ENCODE measurements at regions not wholly inside any gene's neighbourhood (a gene's known extent, or its start where the extent isn't known, plus 50 kb on each side); places are given as distances from the start of the nearest gene placed in this dataset.

DNA sequence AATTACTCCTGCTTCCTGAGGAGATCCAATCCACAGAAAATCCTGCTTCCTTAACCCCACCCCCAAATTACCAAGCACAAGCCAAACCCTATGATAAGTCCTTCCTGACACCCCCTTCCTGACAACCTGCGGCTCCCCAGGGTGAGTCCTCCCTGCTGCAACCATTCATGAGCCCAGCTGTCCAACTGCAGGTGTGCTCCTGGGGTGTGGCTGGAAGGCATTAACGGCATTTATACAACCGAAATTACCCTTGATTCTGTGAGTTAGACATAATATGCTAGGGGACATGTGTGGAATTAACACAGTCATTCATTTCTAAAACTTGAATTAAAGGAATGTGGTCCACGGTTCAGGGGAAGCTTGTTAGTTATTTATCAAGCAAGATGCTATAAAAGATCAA lies 119.0 kb upstream of the ALKAL2 start:
- no peak for DNase-seq (ENCODE audit: low read depth)
- no peak overlapping the region for H3K4me3 ChIP-seq (ENCODE audit: low read depth, low read length)
- TF ChIP-seq, protein P1, sequence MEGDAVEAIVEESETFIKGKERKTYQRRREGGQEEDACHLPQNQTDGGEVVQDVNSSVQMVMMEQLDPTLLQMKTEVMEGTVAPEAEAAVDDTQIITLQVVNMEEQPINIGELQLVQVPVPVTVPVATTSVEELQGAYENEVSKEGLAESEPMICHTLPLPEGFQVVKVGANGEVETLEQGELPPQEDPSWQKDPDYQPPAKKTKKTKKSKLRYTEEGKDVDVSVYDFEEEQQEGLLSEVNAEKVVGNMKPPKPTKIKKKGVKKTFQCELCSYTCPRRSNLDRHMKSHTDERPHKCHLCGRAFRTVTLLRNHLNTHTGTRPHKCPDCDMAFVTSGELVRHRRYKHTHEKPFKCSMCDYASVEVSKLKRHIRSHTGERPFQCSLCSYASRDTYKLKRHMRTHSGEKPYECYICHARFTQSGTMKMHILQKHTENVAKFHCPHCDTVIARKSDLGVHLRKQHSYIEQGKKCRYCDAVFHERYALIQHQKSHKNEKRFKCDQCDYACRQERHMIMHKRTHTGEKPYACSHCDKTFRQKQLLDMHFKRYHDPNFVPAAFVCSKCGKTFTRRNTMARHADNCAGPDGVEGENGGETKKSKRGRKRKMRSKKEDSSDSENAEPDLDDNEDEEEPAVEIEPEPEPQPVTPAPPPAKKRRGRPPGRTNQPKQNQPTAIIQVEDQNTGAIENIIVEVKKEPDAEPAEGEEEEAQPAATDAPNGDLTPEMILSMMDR (IDR thresholded peaks at IDR 0.05; ENCODE audit: insufficient read depth, low read depth, low read length) = no peak

DNA sequence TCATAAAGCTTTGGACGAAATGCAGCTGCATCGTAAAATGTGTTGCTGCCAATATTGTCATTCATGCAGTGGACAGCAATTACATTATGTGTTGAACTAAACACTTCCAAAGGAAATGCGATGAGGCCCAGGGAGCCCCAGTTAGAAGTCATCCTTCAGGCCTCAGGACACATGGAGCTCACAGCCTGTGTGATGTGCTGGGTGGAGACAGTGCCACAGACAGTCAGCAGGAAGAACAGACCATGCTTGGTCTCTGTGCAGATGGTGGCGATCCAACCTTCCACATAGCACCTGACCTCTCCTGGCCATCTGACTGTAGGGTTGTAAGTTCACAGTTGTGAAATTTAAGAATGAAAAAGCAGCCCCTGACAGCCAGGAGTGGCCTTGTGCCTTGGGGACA lies 118.3 kb upstream of the ALKAL2 start:
- H3K4me3 ChIP-seq (ENCODE audit: low read depth, low read length) = no peak overlapping the region
- no peak for DNase-seq (ENCODE audit: low read depth)
- TF ChIP-seq, protein P1 (IDR thresholded peaks at IDR 0.05; ENCODE audit: insufficient read depth, low read depth, low read length) = no peak

DNA sequence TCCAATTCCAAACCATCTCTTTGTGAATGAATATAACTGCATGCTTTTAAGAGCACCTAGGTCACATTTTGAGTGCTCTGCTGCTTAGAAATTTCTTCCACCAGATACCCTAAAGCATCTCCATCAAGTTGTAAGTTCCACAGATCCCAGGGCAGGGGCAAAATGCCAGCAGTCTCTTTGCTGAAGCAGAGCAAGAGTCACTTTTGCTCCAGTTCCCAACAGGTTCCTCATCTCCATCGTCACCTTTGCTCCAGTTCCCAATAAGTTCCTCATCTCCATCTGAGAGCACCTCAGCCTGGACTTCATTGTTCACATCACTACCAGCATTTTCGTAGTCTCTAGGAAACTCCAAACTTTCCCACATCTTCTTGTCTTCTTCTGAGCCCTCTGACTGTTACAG lies 116.7 kb upstream of the ALKAL2 start:
- TF ChIP-seq, protein P1 (IDR thresholded peaks at IDR 0.05; ENCODE audit: insufficient read depth, low read depth, low read length) = no peak
- DNase-seq (ENCODE audit: low read depth) = no peak
- no peak overlapping the region for H3K4me3 ChIP-seq (ENCODE audit: low read depth, low read length)

DNA sequence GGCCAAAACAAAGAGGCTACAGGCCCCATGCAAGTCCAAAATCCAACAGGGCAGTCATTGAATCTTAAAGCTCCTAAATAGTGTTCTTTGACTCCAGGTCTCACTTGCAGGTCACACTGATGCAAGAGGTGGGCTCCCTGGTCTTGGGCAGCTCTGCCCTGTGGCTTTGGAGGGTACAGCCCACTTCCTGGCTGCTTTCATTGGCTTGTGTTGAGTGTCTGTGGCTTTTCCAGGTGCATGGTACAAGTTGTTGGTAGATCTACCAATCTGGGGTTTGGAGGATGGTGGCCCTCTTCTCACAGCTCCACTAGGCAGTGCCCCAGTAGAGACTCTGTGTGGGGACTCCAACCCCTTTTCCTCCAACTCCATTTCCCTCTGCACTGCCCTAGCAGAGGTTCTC lies 115.8 kb upstream of the ALKAL2 start:
- no peak for DNase-seq (ENCODE audit: low read depth)
- H3K4me3 ChIP-seq (ENCODE audit: low read depth, low read length) = no peak overlapping the region
- TF ChIP-seq, protein P1 (IDR thresholded peaks at IDR 0.05; ENCODE audit: insufficient read depth, low read depth, low read length) = no peak

DNA sequence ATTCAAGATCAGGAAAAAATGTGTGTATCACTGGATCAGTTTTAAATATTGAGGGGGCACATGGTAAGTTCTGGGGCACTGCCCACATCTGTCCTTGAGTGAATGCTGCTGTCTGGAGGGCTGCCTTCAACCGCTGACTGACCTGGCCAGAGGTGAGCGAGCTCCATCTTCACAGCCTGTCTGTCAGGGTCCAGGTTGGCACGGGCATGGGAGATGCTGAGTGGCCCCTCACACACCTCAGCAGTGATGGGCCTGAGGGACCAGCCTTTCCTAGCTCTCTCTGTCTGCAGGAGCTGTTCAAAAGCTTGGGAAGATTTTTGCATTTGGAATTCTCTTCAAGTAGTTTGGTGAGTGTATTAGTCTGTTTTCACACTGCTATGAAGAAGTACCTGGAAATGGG lies 114.8 kb upstream of the ALKAL2 start:
- no peak for DNase-seq (ENCODE audit: low read depth)
- H3K4me3 ChIP-seq (ENCODE audit: low read depth, low read length) = no peak overlapping the region
- TF ChIP-seq, protein P1 (IDR thresholded peaks at IDR 0.05; ENCODE audit: insufficient read depth, low read depth, low read length) = no peak

DNA sequence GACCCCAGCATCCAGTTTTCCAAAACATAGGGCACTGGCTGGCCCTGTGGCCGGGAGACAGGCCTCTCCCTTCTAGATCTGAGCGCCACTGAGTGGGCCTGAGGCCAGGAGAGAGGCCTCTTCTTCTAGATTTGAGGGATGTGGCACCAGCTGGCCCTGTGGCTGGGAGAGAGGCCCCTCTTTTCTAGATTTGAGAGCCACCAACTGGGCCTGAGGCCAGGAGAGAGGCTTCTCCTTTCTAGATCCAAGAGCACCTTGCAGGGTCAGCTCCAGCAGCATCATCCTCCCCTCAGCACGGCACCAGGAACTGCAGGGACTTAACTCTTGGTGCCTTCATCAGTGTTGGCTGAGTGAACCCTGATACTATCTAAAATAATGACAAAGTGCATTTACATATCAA lies 114.3 kb upstream of the ALKAL2 start:
- H3K4me3 ChIP-seq (ENCODE audit: low read depth, low read length) = no peak overlapping the region
- no peak for DNase-seq (ENCODE audit: low read depth)
- TF ChIP-seq, protein P1 (IDR thresholded peaks at IDR 0.05; ENCODE audit: insufficient read depth, low read depth, low read length) = no peak

DNA sequence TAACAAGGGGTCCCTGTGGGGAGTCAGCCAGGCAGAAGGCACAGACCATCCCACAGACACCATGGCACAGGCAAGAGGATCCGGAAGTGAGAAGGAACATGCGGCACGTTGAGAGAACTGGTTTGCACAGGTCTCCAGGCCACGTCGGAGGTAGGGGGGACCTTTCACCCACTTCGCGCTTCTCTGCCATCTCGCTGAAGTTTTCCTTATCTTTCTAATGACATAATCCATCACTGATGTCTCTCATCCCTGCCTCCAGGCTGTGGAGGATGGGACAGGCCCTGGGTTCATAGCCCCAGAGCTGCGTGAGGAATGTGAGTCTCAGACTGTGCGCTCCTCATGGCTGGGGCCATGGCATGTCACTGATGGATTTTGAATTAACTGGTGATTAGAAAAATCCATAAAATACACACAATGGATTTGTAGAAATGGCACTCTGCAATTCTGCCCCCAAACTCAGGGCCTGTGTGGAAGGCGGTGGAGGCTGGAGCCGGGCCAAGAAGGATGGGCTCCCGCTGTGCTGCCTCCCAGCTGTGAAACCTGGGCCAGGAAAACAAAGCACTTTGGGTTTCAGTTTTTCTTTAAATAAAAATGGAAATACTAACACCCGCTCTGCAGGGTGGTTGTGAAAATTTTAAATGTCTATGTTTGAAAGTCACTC lies 113.3 kb upstream of the ALKAL2 start:
- no peak overlapping the region for H3K4me3 ChIP-seq (ENCODE audit: low read depth, low read length)
- TF ChIP-seq, protein P1 (IDR thresholded peaks at IDR 0.05; ENCODE audit: insufficient read depth, low read depth, low read length) = no peak
- no peak for DNase-seq (ENCODE audit: low read depth)

Data from fibroblast of villous mesenchyme (primary cell).